GM18499 (cell line): ENCODE measurements at regions not wholly inside any gene's neighbourhood (a gene's known extent, or its start where the extent isn't known, plus 50 kb on each side); places are given as distances from the start of the nearest gene placed in this dataset.

Experiments
- ATAC-seq: cut with Tn5 transposase; IDR thresholded peaks from one replicate; pipeline ENCODE4 v1.9.1; 2021; ENCODE audit warnings: moderate number of reproducible peaks; ENCODE audit not compliant: insufficient read depth, unreplicated experiment

DNA sequence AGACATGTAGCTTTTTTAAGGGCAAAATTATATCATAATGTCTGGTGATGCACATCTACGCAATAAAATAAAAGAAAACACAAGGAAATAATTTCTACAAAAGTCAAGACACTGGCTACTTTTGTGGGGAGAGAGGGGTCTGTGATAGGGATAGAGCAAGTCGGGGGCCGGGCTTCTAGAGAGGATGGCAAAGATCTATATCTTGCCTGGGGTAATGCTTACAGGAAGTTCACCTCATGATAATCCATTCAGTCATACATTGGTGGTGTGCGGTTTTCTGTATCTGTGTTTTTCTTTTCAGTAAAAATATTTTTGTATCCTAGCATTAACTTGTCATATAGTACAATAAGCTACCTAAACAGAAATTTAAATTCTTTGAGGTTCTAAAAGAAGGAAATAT is 178.8 kb downstream of the ARRDC4 start:
- no peak for ATAC-seq

DNA sequence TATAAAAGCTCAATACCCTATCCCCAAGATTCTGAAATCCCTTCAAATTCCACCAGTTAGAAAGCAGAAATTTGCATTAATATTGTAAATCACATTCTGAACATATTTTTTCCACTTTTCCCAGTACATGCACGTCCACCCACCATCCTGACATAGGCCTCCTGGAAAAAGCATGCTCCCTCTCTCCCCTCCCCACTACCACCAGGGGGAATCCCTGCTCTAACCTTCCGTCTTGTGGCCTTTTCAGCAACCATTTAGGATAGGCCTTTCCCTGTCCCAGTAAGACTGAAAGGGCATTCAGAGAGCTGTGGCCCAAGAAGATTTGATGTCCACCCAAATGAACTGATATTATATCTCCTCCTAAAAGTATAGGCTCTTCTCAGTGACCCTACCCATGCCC is 182.1 kb downstream of the ARRDC4 start:
- ATAC-seq, result no peak

DNA sequence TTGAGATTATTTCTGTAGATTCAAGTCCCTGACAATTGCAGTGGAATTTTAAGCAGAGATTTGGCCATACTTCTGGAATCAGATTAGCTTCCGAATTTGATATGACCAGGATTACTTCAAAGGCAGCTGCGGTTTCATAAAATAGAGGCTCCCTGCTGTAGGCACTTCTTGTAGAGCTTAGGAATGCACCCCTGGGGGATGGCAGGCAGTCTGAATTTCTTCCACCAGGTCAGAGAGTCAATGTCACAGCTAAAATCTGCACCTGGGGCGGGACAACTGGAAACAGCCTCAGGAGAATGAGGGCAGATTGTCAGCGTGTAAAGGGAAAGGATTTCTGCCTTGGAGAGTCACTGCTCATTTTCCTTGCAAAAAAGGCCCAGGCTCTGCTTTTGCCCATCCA is 182.6 kb downstream of the ARRDC4 start:
- no peak for ATAC-seq

DNA sequence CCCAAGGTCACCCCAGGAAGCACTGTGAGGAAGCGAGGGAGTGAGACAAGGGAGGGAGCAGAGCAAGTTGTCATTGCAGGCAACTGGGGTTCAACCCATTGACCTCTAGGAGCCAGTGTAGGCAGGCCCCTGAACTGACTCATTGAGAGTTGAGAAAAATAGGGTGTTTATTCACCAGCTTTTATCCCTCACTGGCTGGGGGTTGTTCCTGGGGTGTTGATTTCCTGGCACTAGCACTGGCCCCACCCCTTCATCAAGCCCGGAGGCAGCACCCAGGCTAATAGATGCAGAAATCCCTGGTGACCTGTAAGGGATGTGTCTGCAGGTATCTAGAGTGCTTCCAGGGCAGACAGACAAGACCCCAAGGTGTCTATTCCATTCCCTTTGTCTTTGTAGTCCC is 183.9 kb downstream of the ARRDC4 start:
- no peak for ATAC-seq

- ATAC-seq, result no peak
Observed at GRCh38 chr15:98146031-98146820, 185.7 kb downstream of the ARRDC4 start.

DNA sequence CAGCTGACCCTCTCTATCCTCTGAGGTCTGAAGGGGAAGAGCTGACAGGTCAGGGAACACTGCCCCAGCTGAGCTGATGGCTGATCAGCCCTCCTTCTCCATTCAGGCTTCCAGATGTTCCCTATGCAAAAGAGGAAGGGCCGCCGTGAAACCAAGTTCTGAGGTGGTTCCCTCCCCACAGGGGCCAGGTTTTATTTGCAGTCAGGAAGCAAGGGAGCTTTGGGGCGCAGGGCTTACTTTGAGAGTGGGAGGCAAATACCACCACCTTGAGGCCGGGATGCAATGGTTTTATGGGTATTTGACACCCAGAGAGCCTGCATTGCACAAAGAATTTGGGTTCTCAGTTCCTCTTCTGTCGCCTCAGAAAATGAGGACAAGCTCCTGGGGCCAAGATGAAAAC is 186.9 kb downstream of the ARRDC4 start:
- no peak for ATAC-seq

DNA sequence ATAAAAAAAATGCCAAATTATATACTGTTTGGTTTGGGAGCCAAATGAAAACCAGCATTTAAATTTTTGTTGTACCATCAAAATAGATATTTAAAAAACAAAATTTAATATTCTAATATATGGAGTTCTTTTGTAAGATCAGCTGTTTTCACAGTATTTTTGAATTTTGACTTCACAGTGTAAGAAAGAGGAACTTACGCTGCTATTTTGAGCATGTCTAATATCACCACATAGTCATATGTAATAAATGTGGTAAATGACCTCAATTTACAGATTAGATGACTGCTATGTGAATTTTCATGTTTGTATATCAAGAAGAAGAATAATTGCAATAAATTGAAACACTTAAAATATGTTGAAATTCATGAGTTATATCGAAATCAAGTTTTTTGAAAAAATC is 189.6 kb downstream of the ARRDC4 start:
- peak; percentile 50 for ATAC-seq

DNA sequence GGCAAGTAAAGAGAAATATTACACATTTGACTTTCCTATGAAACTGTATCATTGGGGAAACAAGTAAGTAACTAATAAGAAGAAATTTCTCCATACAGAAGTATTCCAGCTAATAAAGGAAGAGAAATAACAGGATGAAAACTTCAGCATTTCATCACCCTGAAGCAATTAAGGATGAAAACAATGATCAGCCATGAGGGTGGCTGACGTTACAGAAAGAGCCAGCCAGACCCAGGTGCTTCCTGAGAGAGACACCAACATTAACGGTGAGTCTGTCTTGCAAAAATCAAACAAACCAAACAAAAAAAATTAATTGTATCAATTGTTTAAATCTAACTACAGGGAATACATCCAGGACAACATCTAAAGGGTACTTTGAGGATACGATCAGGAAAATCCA is 190.0 kb downstream of the ARRDC4 start:
- ATAC-seq, result no peak

DNA sequence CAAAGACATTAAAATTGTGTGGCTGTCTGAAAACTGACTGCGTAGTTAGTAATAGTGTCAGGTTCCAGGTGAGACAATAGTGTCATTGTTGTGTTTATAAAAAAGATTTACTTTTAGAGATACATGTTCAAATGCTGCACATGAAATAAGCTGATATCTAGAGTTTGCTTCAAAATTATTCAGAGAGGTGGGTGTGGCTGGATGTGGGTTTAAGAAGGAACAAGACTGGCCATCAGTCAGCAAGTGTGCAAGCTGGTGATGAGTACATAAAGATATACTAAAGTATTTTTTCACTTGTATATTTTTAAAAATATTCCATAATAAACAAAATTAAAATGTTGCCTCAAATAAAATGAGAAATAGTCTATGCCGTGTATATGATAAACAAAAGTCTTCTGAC is 190.6 kb downstream of the ARRDC4 start:
- no peak for ATAC-seq

DNA sequence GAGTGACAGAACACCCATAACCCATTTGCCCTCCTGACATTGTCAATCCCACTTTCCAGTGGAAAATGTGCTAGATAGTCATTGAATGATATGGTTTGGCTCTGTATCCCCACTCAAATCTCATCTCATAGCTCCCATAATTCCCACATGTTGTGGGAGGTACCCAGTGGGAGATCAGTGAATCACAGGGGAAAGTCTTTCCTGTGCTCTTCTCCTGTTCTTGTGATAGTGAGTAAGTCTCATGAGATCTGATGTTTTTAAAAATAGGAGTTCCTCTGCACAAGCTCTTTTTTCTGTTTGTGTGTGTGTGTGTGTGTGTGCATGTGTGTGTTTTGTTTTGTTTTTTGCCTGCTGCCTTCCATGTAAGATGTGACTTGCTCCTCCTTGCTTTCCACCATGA is 191.7 kb downstream of the ARRDC4 start:
- ATAC-seq, result no peak

DNA sequence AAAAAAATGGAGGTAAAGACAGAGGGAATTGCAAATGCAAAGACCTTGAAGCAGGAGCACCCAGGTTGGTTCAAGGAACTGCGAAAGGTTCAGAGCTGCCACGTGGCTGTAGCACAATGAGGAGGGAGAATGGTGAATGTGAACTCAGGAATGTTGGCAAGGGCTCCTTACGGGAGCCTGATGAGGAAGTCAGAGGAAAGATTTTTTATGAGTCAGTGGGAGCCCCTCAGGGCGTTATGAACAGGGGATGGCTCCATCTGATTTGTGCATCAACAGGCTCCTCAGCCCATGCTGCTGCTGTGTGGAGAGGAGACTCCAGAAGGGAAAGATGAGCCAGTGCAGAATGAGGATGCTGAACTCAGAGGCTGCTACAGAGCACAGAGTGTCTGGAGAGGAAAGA is 194.4 kb downstream of the ARRDC4 start:
- no peak for ATAC-seq

DNA sequence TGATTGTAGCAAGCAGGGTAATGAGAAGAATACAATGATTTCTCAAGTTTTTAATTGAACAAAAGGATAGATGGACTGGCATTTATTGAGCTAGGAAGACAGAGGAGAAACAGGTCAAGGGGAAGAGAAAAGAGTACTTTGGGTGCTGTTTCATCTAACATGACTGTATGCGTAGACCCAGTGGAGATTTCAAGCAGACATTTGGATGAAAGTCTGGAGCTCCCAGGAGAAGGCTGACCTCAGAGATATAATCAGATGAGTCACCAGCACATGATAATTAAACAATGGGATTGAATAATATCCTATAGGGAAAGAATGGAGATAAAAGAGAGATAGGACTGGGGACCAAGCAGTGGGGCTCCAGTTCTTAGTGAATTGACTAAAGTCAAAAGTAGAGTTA is 194.9 kb downstream of the ARRDC4 start:
- no peak for ATAC-seq

- ATAC-seq, result peak; percentile 94
Observed at GRCh38 chr15:98160236-98160635, 199.7 kb downstream of the ARRDC4 start.

DNA sequence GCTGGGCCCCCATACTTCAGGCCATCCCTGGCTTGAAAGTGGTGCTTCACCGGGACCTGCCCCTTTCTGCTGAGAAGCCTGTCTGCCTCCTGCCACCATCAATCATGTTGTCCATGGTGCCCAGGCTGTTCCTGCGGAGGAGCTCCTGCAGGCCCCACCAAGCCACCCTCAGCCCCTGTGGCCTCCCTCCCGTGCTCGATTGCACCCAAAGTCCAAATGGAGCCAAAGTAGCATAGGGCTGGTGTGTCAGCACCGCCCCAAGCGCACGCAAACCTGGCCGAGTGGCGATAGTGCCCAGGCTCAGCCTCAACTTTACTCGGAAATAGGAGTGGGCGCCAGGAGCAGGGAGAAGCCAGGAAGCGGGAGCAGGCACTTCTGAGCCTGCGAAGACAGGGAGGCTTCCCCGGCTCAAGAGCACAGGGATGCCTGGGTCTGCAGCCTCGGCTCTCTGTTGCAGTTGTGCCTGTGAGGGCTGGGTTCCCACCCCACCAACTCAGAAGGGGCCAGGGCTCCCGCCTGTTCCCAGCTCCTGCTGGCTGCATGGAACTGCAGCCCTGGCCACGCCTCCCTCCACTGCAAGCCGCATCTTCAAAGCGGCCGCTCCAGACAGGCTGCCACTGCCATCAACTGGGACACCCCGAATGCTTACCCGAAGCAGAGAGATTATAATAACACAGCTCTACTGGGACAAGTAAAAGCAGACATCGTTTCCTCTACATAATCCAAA is 203.0 kb downstream of the ARRDC4 start:
- no peak for ATAC-seq

DNA sequence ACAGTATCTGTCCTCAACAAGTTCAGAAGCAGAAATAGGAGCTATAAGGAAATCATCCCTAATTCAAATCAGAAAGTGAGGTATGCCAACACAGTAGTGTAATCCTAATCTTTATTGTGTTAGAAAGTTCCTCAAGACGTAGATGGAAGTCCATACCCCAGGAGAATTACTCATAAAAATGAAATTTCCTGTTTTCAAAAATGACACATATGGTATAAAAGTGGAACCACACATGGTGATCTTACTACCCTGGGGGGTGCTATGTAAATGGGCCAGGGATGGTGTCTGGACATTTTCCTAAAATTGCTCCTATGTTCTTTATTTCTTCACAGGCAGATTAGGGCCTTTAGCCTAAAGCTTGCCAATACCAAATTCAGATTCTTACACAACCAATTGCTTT is 204.1 kb downstream of the ARRDC4 start:
- ATAC-seq, result no peak

DNA sequence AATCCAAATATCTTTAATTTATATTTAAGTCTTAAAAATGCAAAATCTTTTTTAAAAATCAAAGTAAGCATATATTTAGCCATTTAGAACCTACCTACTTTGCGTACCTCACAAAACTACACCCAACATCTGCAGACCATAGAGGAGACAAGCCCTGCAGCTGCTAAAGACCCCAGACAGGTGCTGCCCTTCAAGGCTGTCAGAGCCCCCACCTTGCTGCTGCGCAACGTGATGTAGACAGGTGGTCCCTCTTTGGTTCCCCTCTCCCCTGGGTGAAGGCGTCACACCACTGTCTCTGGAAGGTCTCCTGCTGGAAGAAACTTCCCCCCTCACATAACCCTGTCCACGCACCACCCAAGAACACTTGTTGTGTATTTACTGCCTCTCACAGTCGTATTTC is 204.5 kb downstream of the ARRDC4 start:
- ATAC-seq, result no peak

GRCh38 chr15:98167722-98168268 is 207.3 kb downstream of the ARRDC4 start:
- no peak for ATAC-seq

DNA sequence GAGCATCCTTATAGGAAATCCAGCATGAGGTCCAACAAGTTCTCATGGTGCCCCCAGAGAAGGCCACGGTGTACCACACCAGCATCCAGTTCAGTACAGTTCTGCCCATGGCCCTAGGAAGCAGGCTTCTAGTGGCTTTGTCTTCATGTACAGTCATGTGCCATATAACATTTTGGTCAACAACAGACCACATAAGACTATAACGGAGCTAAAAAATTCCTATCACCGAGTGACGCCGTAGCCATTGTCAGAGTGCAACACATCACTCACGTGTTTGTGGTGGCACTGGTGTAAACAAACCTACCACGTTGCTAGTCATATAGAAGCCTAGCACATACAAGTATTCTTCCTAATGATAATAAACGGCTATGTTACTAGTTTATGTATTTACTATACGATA is 209.0 kb downstream of the ARRDC4 start:
- no peak for ATAC-seq

GRCh38 chr15:98174286-98174685 is 213.8 kb downstream of the ARRDC4 start:
- ATAC-seq, result no peak

DNA sequence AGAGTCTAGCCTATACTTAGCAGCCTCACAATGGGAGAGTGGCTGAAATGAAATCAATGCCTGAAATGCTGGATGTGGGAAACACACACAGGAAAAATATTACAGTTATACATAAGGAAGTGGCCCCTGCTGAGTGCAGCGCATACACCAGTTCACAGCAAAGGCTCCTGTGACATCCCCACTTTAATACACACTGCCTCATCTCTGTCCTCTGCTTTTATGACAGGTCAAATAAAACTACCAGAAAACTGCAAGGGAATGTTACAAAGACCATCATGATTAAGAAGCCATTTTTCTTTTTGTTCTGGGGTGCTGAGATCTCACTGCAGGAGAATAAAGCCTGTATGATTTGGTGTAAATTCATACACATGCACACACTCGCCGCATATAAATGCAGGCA is 214.3 kb downstream of the ARRDC4 start:
- ATAC-seq, result no peak

- peak; percentile 82 for ATAC-seq
Observed at GRCh38 chr15:98177966-98178592, 217.6 kb downstream of the ARRDC4 start.
